Naive thymus-derived CD8-positive, alpha-beta T cell (primary cell): ENCODE measurements at regions not wholly inside any gene's neighbourhood (a gene's known extent, or its start where the extent isn't known, plus 50 kb on each side); places are given as distances from the start of the nearest gene placed in this dataset.

Source experiments
- ATAC-seq, 2 donors: fragments of 150-1000 bp; cut with Tn5 transposase in 1 of 2; sonication (Bioruptor Pico), chemical (Tn5 transposase) in 1 of 2; 1 replicate in 1 of 2; 2 replicates in 1 of 2; pipeline ENCODE4 v1.10.0; 2021; ENCODE audit warnings: mild to moderate bottlenecking in 2 of 2, moderate library complexity in 2 of 2
- POLR2A ChIA-PET: fragments of 350-600 bp; sonication (Branson Sonifier 250); formaldehyde crosslinking; loops from one replicate; lab custom pipeline; 2021; ENCODE audit warnings: antibody characterized with exemption; lab: Charles Lee
- DNase-seq, 10 donors: peaks; one replicate each; pipeline versions ENCODE4 v3.0.0 to v3.0.0-alpha.2; 2020 to 2022
- H3K27ac Mint-ChIP-seq, 10 donors: one replicate each; pipeline ENCODE4 v1.8.0; 2020 to 2022; ENCODE audit warnings: mild to moderate bottlenecking in 10 of 10, mixed read lengths in 10 of 10, moderate library complexity in 4 of 10, inconsistent platforms in 1 of 10
- H3K27me3 Mint-ChIP-seq, 5 donors: one replicate each; pipeline ENCODE4 v1.8.0; 2021 to 2022; ENCODE audit warnings: mixed read lengths in 5 of 5
- H3K36me3 Mint-ChIP-seq, 3 donors: one replicate each; pipeline ENCODE4 v1.8.0; 2020 to 2022; ENCODE audit warnings: mixed read lengths in 3 of 3, mild to moderate bottlenecking in 2 of 3, inconsistent platforms in 1 of 3
- H3K4me1 Mint-ChIP-seq, 4 donors: one replicate each; pipeline ENCODE4 v1.8.0; 2021 to 2022; ENCODE audit warnings: mixed read lengths in 4 of 4
- H3K4me3 Mint-ChIP-seq, 10 donors: one replicate each; pipeline ENCODE4 v1.8.0; 2020 to 2022; ENCODE audit warnings: mild to moderate bottlenecking in 10 of 10, mixed read lengths in 10 of 10, moderate library complexity in 6 of 10, inconsistent platforms in 1 of 10
- H3K9me3 Mint-ChIP-seq, 9 donors: one replicate each; pipeline ENCODE4 v1.8.0; 2020 to 2022; ENCODE audit warnings: mixed read lengths in 9 of 9, mild to moderate bottlenecking in 3 of 9, inconsistent platforms in 1 of 9, moderate library complexity in 1 of 9

DNA sequence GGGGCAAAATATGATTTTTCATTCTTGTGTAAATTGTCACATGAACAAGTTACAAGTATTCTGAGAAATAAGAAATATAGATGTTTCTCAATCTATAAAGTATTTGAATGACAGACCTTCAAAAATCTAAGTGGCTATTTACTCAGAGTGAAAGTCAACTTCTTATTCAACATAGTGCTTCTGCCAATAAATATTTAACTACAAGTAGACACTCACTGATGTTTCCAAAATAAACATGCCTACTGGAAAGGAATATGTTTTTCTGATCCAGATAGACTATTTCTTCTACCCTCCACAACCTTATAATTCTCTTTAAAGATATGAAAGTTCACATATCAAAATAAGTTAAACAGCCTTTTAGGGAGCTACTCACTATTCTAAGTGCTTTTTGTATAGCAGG lies 296.3 kb downstream of the DSC3 start:
- no peak overlapping the region for H3K27ac Mint-ChIP-seq
- DNase-seq (no peak), ATAC-seq (no peak)
- no peaks in the 10 kb centered on the region for H3K27me3 Mint-ChIP-seq
- peaks cover 0 to 10% (median 2%) of the 10 kb centered on the region in 9 donors for H3K9me3 Mint-ChIP-seq
- H3K4me1 Mint-ChIP-seq, result no peaks in the 10 kb centered on the region
- POLR2A ChIA-PET, result no interaction called here
- H3K4me3 Mint-ChIP-seq, result no peak overlapping the region
- no peaks in the 10 kb centered on the region for H3K36me3 Mint-ChIP-seq

DNA sequence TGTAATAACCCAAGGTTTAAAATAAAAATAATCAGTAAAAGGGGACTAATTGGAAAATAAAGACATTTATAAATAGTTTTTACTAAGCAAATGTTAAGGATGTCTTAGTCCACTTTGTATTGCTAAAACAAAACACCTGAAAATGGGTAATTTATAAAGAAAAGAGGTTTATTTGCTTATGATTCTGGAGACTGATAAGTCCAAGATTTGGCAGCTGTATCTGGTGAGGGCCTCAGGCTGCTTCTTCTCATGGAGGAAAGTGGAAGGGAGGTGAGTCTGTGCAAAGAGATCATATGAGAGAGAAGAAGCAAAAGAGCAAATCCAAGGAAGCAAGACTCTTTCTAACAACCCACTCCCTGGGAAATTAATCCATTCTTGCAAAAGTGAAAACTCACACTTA lies 299.5 kb downstream of the DSC3 start:
- DNase-seq, result no peak
- H3K36me3 Mint-ChIP-seq, result no peaks in the 10 kb centered on the region
- peaks cover 0 to 6% (median 2%) of the 10 kb centered on the region in 9 donors for H3K9me3 Mint-ChIP-seq
- no peak overlapping the region for H3K27ac Mint-ChIP-seq
- no peak for ATAC-seq
- H3K27me3 Mint-ChIP-seq, result no peaks in the 10 kb centered on the region
- POLR2A ChIA-PET, result no interaction called here
- H3K4me3 Mint-ChIP-seq, result no peak overlapping the region
- no peaks in the 10 kb centered on the region for H3K4me1 Mint-ChIP-seq

DNA sequence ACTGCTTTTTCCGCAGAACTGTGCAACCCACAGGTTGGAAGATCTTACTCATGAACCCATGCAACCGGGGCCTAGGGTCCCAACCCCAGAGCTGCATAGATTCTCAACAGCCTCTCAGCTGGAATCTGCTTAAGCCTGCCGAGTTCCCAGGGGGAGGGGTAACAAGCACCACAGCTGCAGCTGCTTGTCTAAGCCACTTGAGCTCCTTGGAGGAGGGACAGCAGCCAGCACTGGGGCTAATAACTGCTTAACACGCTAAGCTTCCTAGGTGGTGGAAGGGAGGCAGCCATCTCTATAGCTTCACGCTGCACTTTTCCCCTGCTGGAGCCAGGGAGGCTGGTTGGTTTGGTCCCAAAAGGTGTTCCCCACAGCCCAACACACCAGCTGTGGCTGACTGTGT lies 311.6 kb downstream of the DSC3 start:
- POLR2A ChIA-PET, result no interaction called here
- ATAC-seq (no peak), DNase-seq (no peak)
- Mint-ChIP-seq H3K9me3 (peaks cover 6 to 40% (median 13%) of the 10 kb centered on the region in 9 donors), H3K27me3 (no peaks in the 10 kb centered on the region), H3K4me1 (no peaks in the 10 kb centered on the region), H3K36me3 (no peaks in the 10 kb centered on the region), H3K4me3 (no peak overlapping the region), H3K27ac (no peak overlapping the region)

DNA sequence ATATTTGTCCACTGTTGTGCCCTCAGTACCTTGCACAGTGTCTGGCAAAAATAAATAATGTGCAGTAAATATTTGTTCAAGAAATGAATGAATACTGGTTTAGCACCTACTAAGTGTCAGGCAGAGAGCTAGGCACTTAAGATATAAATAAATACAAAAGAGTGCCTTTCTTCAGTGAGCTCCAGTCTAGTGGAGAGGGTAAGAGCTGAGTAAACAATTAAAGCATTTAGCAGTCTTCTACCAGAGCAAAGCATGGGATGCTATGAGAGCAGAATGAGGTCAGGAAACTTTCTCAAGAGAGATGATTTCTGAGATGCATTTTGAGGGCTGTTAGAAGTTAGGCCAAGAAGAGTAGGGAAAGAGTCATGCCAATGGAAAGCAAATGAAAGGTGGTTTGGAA lies 314.7 kb downstream of the DSC3 start:
- Mint-ChIP-seq H3K27me3 (no peaks in the 10 kb centered on the region), H3K4me1 (no peaks in the 10 kb centered on the region), H3K9me3 (peaks cover 0 to 14% (median 7%) of the 10 kb centered on the region in 9 donors), H3K27ac (no peak overlapping the region), H3K4me3 (no peak overlapping the region), H3K36me3 (no peaks in the 10 kb centered on the region)
- POLR2A ChIA-PET, result no interaction called here
- no peak for DNase-seq
- no peak for ATAC-seq

DNA sequence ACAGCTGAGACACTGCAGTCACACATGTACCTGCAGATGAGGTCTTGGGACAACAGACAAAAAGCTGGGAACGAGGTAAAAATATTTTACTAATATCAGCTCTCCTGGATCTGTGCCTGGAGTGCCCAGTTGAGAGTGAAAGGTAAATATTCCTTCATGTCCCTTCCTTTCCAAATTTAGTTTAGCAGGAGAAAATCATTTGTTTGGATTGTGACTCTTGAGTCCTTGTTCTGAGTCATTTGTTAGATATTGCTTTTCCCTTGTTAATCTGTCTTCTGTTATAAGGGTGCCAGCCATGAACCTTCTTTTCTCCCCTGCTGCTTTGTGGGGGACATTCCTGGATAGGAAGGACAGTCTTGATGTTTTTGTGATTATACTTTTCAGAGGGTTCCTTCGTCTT lies 329.2 kb downstream of the DSC3 start:
- H3K27me3 Mint-ChIP-seq, result no peaks in the 10 kb centered on the region
- H3K4me3 Mint-ChIP-seq, result no peak overlapping the region
- H3K4me1 Mint-ChIP-seq, result no peaks in the 10 kb centered on the region
- no peak for DNase-seq
- POLR2A ChIA-PET, result no interaction called here
- no peaks in the 10 kb centered on the region for H3K36me3 Mint-ChIP-seq
- ATAC-seq, result no peak
- H3K9me3 Mint-ChIP-seq, result peaks cover 0 to 12% (median 6%) of the 10 kb centered on the region in 9 donors
- H3K27ac Mint-ChIP-seq, result no peak overlapping the region

DNA sequence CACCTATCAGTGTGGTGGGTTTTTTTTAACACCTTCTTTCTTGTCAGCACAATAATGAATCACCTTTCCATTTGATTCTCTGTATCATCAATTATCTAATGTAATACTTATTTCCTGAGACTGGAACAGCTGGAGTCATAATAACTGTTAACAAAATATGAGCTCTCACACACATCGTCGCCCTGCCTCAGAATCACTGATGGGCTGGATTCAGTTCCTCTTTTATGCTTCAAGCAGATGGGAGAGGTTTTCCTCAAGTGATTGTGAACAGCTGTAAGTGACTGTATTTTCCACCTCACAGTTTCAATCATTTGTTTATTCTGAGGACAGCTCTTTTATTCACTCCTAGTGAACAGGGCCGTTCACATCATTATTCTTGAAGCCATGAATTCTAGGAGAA lies 330.2 kb downstream of the DSC3 start:
- Mint-ChIP-seq H3K27me3 (no peaks in the 10 kb centered on the region), H3K27ac (no peak overlapping the region), H3K9me3 (peaks cover 0 to 20% (median 5%) of the 10 kb centered on the region in 9 donors), H3K4me1 (no peaks in the 10 kb centered on the region), H3K36me3 (no peaks in the 10 kb centered on the region), H3K4me3 (no peak overlapping the region)
- POLR2A ChIA-PET, result no interaction called here
- DNase-seq (no peak), ATAC-seq (no peak)

DNA sequence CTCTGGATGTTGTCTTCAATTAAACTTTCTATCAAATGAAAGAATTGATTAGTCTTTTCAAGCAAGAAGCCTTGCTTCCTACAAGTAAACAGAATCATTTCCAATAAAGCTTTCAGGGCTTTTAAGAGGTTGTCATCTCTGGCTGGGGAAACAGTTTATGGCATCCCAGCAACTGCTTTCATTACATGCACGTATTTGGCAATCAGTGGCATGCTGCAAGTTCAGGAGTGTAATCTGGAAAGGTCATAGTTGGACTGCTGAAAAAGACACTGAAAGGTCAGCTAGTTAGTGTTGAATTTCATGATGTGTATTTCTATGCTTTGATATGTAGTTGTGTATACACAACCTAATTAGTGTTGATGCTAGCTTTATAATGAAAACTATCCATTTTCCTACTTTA lies 332.9 kb downstream of the DSC3 start:
- H3K4me1 Mint-ChIP-seq, result no peaks in the 10 kb centered on the region
- no peak overlapping the region for H3K27ac Mint-ChIP-seq
- H3K27me3 Mint-ChIP-seq, result no peaks in the 10 kb centered on the region
- DNase-seq (no peak), ATAC-seq (no peak)
- H3K36me3 Mint-ChIP-seq, result no peaks in the 10 kb centered on the region
- no peak overlapping the region for H3K4me3 Mint-ChIP-seq
- POLR2A ChIA-PET, result no interaction called here
- peaks cover 0 to 21% (median 2%) of the 10 kb centered on the region in 9 donors for H3K9me3 Mint-ChIP-seq

DNA sequence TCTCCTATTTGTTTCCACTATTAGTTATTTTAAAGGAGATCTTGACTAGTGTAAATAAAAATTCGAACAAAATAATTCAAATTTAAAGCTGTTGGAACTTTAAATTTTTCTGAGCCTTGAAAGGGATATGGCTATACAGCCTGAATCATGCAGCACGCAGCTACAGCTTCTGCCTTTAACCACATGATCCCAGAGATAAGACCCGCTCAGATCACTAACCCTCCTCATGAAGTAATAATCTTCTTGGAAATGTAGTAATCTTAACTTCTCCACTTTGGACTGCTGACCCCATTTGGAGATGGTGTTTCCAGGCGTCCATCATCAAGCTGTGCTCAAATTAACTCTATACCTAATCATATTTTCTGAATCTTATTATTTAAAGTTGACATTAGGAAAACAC lies 336.6 kb downstream of the DSC3 start:
- Mint-ChIP-seq H3K9me3 (peaks cover 0 to 31% (median 5%) of the 10 kb centered on the region in 9 donors), H3K4me3 (no peak overlapping the region), H3K27ac (no peak overlapping the region), H3K36me3 (no peaks in the 10 kb centered on the region), H3K4me1 (no peaks in the 10 kb centered on the region), H3K27me3 (no peaks in the 10 kb centered on the region)
- ATAC-seq, result no peak
- POLR2A ChIA-PET, result no interaction called here
- no peak for DNase-seq

DNA sequence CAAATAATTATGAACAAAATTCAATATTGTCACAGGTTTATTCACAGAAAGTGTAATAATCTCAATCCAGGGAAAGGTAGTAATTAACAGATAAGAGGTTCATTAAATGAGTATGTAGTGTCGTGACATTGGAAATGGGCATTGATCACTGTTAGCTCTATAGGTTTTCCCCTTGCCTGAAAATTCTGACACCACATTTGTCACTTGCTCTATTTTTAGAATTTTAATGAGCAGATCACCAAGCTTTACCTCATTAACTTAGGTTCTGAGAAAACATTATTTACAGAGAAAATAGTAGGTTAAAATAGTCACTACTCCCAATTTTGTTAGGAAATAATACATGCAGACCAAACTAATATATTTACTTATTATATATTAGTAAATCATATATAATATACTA lies 344.0 kb downstream of the DSC3 start:
- H3K4me1 Mint-ChIP-seq, result no peaks in the 10 kb centered on the region
- no peak for ATAC-seq
- no peak for DNase-seq
- H3K4me3 Mint-ChIP-seq, result no peak overlapping the region
- H3K9me3 Mint-ChIP-seq, result peaks cover 0 to 18% (median 4%) of the 10 kb centered on the region in 9 donors
- H3K27me3 Mint-ChIP-seq, result no peaks in the 10 kb centered on the region
- H3K27ac Mint-ChIP-seq, result no peak overlapping the region
- POLR2A ChIA-PET, result no interaction called here
- no peaks in the 10 kb centered on the region for H3K36me3 Mint-ChIP-seq

DNA sequence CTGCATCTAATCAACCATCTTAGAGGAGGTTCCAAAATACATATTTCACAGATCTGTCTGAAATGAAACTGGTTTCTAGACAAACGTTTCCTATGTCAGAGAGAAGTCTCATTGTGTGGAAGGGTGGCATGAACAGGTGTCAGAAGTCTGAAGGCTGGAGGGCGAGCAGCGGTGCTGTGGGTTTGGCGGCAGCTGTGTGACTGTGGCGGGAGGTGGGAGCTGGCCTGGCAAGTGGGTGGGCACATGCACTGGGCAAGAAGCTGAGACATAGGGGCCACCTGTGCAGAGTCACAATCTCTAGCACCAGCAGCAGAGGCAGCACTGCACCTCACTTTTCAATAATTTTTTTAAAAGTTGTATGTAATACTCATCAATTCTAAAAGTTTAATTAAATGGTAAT lies 346.3 kb downstream of the DSC3 start:
- Mint-ChIP-seq H3K27me3 (no peaks in the 10 kb centered on the region), H3K27ac (no peak overlapping the region), H3K36me3 (no peaks in the 10 kb centered on the region), H3K4me1 (no peaks in the 10 kb centered on the region), H3K9me3 (peaks cover 0 to 9% (median 3%) of the 10 kb centered on the region in 9 donors), H3K4me3 (no peak overlapping the region)
- POLR2A ChIA-PET, result no interaction called here
- ATAC-seq (no peak), DNase-seq (no peak)

DNA sequence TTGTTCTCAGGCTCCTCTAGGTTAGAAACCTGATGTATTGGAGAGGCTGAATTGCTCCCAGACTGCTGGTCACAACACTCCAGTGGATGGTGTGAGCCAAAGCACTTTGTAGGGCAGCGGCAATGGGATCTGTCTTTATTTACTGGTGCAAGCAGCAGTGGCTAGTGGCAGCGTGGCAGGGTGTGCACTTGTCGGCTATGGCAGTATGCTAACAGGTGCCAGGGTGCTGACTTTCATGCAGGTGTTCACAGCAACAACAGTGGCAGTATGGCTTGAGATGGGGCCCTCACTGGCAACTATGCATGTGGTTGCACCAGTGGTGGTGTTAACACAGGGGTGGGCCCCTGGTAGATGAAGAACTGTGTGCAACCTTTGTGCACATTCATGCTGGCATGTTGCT lies 347.8 kb downstream of the DSC3 start:
- no peaks in the 10 kb centered on the region for H3K36me3 Mint-ChIP-seq
- H3K4me1 Mint-ChIP-seq, result no peaks in the 10 kb centered on the region
- no peak for ATAC-seq
- no peak overlapping the region for H3K4me3 Mint-ChIP-seq
- peaks cover 0 to 8% (median 3%) of the 10 kb centered on the region in 9 donors for H3K9me3 Mint-ChIP-seq
- no peaks in the 10 kb centered on the region for H3K27me3 Mint-ChIP-seq
- POLR2A ChIA-PET, result no interaction called here
- no peak overlapping the region for H3K27ac Mint-ChIP-seq
- no peak for DNase-seq

DNA sequence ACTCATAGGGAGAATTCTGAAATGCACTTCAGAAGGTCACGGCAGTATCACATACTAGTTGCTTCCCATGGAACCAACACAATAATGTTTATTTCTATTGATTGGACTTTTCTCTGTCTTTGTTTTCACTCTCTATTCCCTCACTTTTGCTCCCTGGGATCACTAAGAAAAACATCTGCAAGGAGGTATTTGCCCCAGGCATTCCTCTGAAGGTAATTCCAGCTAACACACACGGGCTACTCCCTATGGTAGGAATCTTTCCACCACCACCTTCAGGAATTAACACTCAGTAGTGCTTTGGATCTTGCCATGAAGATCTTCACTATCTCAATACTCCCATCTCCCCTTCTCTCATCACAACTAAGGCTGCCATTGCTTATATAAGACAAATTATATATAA lies 353.3 kb downstream of the DSC3 start:
- H3K4me3 Mint-ChIP-seq, result no peak overlapping the region
- peaks cover 0 to 18% (median 3%) of the 10 kb centered on the region in 9 donors for H3K9me3 Mint-ChIP-seq
- ATAC-seq (no peak), DNase-seq (no peak)
- H3K27ac Mint-ChIP-seq, result no peak overlapping the region
- POLR2A ChIA-PET, result no interaction called here
- H3K36me3 Mint-ChIP-seq, result no peaks in the 10 kb centered on the region
- H3K4me1 Mint-ChIP-seq, result no peaks in the 10 kb centered on the region
- no peaks in the 10 kb centered on the region for H3K27me3 Mint-ChIP-seq

DNA sequence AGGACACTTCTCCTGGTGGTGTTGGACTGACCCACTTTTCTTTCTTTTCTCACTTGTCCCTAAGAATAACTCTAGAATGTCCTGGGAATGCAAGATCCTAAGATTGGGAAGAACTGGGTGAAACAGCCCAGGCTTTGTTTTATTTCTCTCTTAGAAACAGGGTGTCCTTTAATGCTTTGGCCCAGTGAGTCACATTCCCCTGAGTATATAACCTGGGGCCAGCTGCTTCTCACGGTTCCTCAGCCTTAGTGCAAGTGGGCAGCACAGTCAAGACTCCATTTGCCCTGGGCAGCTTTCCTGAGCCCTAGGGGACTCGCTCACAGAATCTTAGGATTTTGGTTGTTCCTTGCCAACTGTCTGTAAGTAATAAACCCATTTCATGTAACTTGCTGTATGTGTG lies 355.0 kb downstream of the DSC3 start:
- H3K27me3 Mint-ChIP-seq, result no peaks in the 10 kb centered on the region
- no peak for ATAC-seq

DNA sequence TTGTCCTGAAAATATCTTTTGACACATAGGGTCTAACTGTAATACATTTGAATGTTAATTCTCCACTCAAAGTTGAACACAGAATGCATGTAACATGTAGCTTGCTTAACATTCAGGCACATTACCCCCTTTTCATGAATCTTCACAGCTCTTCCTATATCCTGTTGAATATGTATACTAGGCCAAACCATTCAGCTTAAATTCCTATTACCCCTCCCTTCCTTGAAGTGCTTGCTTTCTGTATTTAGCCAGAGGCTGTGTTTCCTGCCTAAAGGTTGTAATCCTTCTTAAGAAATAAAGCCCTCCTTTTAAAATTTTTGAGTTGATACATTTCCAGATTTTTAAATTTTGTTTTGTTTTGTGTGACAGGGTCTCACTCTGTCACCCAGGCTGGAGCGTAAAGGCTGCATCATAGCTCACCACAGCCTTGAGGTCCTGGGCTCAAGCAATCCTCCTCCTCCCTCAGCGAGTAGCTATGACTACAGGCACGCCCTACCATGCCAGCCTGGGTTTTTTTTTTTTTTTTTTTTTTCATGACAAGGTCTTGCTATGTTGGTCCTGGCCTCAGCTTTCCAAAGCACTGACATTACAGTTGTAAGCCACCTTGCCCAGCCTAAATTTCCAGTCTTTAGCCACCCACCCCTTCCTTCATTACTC lies 357.6 kb downstream of the DSC3 start:
- DNase-seq, result no peak
- ATAC-seq, result no peak
- Mint-ChIP-seq H3K27ac (no peak overlapping the region), H3K27me3 (no peaks in the 10 kb centered on the region), H3K4me3 (no peak overlapping the region), H3K36me3 (no peaks in the 10 kb centered on the region), H3K4me1 (no peaks in the 10 kb centered on the region), H3K9me3 (peaks cover 0 to 27% (median 5%) of the 10 kb centered on the region in 9 donors)
- POLR2A ChIA-PET, result no interaction called here

More for the DNA sequence above, 355.0 kb downstream of the DSC3 start:
- Mint-ChIP-seq H3K4me1 (no peaks in the 10 kb centered on the region), H3K36me3 (no peaks in the 10 kb centered on the region), H3K4me3 (no peak overlapping the region), H3K9me3 (peaks cover 0 to 15% (median 2%) of the 10 kb centered on the region in 9 donors), H3K27ac (no peak overlapping the region)
- no peak for DNase-seq
- POLR2A ChIA-PET, result no interaction called here
